NCI-H526 (cell line): ENCODE measurements at regions not wholly inside any gene's neighbourhood (a gene's known extent, or its start where the extent isn't known, plus 50 kb on each side); places are given as distances from the start of the nearest gene placed in this dataset.
"Not testable (repeated sequence)": the region's sequence is repeated elsewhere in the genome, so short reads cannot be mapped to it uniquely, and the experiment has no call there.

Source experiments
- DNase-seq, 2 experiments: peaks; one replicate each; lab custom pipeline; 2025; lab: John Stamatoyannopoulos, UW

DNA sequence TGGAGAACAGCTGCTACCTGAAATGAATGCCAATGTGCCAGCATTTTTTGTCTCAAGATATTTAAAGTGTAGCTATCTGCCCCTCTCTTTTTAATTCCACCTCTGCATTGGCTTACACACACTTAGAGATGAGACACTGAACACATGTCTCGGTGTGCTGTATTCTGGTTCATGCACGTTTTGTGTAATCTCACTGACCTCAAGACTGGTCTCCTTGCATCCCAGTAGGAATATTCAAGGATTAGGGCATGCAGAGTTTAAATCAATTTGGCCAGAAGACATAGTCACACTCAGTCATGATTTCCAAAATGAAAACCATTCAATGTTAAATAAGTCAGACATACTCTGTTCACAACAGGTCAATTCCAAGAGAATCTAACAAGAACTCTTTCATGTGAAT is 561.8 kb upstream of the TUSC1 start:
- DNase-seq = no peak

DNA sequence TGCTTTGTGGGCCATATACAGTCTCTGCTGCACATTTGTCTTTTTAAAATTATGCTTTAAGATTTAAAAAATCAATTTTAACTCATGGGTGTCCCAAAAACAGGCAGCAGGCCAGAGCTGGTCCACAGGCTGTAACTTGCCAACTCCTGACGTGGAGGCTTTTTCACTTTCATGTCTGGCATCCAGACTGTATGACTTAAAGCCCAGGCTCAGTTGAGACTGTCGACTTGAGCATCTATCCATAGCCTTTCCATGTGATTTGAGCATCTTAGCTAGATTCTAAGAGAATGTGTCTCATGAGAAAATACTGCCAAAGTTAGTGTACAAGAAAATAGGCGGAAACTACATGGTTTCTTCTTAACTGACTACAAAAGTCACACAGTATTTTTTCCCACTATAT is 559.0 kb upstream of the TUSC1 start:
- no peak for DNase-seq

DNA sequence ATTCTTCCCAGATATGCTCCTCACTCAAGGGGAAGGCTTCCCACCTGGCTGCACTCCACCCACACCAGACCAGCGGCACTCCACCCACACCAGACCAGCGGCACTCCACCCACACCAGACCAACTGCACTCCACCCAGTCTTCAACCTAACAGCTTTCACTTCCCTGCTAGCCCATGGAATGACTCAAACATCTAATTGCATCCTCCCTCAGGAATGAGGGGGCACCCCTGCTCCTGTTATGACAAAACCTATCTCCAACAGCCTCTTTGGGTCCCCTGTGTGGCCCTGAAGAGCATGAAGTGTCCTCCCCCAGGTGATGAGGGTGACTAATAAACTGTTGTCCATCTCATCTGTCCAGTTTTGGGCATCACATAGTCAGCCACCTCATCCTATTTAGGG is 556.6 kb upstream of the TUSC1 start:
- DNase-seq = no peak

DNA sequence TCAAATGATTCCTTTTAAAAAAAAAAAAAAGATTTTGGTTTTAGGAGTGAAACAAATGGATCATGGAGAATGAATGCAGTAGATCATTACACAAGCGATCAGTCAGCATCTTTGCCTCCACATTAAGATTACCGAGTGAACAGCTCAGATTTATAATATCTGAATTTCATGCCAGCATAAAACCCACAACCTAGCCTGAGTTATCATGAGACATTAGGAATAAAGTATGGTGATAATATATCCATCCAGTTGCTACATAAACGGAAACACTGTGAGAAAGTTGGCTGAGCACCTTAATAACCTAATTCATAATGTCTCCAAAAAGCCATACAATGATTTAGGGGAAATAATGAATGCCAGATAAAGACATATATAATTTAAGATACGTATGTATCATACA is 553.1 kb upstream of the TUSC1 start:
- no peak for DNase-seq

DNA sequence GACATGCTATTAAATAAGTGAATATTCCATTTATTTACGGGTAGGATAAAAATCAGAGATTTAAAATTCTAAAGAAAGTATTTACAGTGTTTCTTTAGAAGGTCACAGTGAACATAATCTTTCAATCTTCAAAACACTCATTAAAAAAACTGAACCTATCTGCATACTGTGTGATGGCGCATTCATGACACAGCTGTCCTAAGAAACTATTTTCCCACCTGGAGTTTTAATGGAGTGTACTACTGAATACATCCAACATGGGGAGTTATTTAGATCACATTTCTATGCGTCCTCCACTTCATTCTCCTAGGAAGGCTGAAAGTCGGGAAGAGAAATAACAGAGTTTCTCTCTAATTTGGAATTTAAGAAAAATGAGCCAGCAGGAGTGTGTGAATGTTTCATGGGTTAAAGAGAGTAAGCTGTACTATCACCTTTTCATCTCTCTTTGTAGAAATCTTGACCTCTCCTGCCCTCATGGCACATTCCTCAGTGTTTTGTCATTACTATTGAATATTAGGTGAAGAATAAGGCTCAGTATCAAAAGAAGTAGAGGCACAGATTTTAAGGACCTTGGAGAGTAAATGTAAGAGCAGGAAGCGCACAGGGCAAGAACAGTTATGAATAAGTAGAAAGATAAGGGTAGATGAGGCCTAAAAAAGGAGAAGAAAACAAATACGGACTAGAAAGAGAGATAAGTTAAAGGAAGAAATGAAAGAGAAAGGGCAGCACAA is 551.2 kb upstream of the TUSC1 start:
- DNase-seq = no peak

DNA sequence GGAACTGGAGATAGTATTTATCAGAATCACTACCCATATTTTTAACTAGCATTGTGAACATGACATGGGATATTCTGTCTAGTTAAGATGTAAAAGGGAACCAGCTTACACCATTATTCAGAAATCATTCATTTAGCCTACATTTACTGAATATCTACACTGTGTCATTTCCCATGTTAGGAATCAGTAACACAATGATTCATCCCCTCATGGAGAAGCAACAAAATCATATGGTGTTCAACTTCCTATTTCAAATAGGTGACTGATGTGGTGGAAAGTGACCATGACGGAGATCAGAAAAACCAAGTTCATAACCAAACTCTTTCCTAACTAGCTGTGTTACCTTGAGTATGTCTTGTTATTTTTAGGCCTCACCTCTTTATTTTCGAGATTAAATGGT is 550.0 kb upstream of the TUSC1 start:
- no peak for DNase-seq

- DNase-seq = no peak
Measured at GRCh38 chr9:26221290-26221689, 543.0 kb upstream of the TUSC1 start.

GRCh38 chr9:26220367-26220766 is 542.1 kb upstream of the TUSC1 start:
- DNase-seq = no peak

DNA sequence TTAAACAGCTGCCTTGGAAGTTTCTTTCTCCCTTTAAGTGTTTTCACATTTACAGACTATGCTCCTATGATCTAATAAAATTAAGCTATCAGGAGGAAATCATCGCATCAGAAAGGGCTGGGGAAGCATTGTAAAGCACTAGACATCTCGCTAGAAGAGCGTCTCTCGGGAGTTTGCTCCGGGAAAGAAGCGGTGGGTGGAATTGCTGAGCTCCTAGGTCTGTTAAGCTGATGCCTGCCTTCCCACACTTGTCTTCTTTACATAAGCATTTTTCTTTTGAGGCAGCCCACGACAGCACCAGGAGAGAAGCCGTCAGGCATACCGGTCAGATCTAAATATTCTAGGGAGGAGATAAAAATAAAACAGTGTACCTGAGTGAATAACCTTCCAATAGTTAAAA is 541.7 kb upstream of the TUSC1 start:
- no peak for DNase-seq

GRCh38 chr9:26216702-26217101 is 538.5 kb upstream of the TUSC1 start:
- no peak for DNase-seq

DNA sequence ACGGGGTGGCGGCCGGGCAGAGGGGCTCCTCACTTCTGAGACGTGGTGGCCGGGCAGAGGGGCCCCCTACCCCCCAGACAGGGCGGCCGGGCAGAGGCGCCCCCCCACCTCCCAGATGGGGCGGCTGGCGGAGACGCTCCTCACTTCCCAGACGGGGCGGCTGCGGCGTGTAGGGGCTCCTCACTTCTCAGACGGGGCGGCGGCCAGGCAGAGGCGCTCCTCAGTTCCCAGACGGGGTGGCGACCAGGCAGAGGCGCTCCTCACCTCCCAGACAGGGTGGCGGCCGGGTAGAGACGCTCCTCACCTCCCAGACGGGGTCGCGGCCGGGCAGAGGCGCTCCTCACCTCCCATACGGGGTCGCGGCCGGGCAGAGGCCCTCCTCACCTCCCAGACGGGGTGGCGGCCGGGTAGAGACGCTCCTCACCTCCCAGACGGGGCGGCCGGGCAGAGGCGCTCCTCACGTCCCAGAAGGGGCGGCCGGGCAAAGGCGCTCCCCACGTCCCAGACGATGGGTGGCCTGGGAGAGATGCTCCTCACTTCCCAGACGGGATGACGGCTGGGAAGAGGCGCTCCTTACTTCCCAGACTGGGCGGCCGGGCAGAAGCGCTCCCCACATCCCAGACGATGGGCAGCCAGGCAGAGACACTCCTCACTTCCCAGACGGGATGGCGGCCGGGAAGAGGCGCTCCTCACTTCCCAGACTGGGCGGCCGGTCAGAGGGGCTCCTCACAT is 536.6 kb upstream of the TUSC1 start:
- DNase-seq = not testable (repeated sequence)

GRCh38 chr9:26210338-26210851 is 532.2 kb upstream of the TUSC1 start:
- no peak for DNase-seq

GRCh38 chr9:26205261-26205660 is 527.0 kb upstream of the TUSC1 start:
- DNase-seq = no peak

- no peak for DNase-seq
Measured at GRCh38 chr9:26193237-26193636, 515.0 kb upstream of the TUSC1 start.

DNA sequence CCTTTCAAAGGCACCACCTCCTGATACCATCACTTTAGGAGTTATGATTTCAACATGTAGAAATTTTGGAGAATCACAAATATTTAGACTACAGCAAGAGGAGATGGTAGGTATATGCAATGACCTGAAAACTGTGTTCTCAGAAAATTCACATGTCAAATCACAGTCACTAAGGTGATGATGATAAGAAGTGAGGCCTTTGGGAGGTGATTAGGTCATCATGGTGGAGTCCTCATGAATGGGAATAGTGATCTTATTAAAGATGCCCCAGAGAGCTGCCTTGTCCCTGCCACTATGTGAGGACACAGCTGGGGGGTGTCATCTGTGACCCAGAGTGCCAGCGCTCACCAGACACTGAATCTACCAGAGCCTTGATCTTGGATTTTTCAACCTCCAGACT is 513.5 kb upstream of the TUSC1 start:
- DNase-seq = no peak

DNA sequence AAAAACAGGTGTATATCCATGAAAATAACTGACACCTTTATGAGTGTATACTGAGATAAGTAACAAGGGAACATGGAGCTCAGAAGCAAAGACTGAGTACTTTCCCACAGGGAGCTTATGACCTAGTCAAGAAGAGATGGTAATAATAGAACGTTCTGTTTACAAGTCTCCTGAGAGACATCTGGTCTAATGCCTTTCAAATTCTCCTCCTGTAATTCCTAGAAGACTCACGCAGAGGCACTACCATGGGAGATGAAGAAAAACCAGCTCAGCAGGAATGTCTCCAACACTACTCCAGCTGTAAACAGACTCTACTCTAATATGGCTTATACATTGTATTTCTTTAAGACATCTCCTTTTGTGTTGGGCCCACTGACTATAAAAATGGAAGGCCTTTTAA is 503.6 kb upstream of the TUSC1 start:
- DNase-seq = no peak

GRCh38 chr9:26176628-26177027 is 498.4 kb upstream of the TUSC1 start:
- DNase-seq = no peak

DNA sequence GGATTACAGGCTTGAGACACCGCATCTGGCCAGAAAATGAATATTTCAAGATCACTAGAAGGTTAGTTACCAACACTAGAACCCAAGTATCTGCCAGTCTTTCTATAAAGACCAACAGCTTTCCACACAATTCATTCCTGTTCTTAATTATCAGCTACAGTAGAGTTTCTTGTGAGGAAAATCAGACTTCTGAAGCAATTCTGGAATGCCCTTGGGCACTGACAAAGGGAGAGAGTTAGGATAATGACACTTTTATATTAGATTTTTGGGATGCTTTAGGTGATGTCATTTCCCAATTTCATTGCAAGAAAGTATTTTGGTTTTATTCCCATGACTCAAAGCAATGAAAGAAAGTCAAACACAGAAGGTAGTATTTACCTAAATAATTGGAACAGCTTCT is 497.0 kb upstream of the TUSC1 start:
- no peak for DNase-seq

DNA sequence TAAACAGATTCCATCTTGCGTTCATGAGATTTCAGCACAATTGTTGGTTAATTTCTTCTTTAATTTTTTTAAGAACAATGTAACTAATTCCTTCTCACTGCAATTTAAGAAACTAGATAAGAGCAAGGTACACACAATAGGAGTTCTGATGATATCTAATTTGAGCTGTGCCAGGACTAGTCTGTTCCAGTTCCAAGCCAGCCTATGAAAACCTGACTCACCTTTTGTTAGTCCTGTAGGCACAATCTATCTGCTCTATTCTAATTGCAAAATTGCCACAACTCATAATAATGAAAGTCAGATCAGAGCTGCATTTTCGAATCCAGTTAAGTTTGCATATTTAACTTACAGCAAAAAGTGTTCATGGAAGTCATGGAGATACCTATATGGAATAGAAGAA is 494.1 kb upstream of the TUSC1 start:
- DNase-seq = no peak

- no peak for DNase-seq
Measured at GRCh38 chr9:26171691-26172090, 493.4 kb upstream of the TUSC1 start.

- no peak for DNase-seq
Measured at GRCh38 chr9:26170190-26170589, 491.9 kb upstream of the TUSC1 start.

DNA sequence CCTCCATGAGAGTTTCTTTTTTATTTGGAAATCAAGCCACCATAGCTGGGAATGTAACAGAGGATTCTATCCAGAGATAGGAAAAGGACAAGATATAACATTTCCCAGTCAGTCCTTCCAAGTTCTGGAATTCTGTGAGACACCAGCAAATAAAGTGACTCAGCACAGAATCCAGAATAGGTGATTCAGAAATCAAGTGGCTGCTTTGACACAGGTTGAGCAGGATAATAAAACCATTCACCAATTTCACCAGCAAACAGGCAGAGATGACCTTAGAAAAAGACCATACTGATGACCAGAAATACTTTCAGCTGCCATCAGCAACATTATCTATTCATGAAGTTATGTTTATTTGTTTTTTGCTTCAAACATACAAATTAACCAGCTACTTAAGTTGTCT is 491.5 kb upstream of the TUSC1 start:
- DNase-seq = no peak

- DNase-seq = no peak
Measured at GRCh38 chr9:26166537-26166936, 488.3 kb upstream of the TUSC1 start.

GRCh38 chr9:26165426-26165825 is 487.2 kb upstream of the TUSC1 start:
- DNase-seq = no peak
